IPS-NIHi7 (cell line): ENCODE measurements at regions not wholly inside any gene's neighbourhood (a gene's known extent, or its start where the extent isn't known, plus 50 kb on each side); places are given as distances from the start of the nearest gene placed in this dataset.

Source experiments
- DNase-seq: peaks from one replicate; pipeline ENCODE4 v3.0.0; 2012; ENCODE audit warnings: mixed read lengths; ENCODE audit errors: extremely low spot score

DNA sequence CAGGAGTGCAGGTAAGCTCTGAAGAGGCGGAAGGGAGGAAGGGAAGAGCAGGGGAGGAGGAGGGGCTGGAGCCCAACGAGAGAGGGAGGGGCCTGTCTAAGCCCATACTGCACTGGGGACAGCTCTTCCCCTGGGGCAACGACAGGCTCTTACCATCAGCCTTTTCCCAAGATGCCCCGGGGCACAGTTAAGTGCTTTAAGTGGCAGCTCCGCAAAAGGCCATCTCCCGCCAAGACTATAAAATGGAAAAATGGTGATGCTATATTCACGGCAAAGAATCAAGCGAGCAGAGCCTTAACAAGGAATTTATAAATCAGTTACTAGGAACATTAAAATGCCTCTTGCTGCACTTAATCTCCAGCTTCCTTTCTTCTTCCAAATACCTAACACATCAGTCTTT, 110.2 kb upstream of the NLRP1 start:
- peak; percentile 90 for DNase-seq

DNA sequence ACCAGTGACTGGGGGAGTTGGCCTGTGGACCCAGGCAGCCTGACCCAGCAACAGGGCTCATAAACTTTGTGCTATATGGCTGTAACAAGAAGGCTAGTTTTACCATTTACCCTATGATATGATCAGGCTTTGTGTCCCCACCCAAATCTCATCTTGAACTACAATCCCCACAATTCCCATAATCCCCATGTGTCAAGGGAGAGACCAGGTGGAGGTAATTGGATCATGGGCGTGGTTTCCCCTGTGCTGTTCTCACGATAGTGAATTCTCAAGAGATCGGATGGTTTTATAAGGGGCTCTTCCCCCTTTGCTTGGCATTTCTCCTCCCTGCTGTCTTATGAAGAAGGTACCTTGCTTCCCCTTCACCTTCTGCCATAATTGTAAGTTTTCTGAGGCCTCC, 111.2 kb upstream of the NLRP1 start:
- no peak for DNase-seq

DNA sequence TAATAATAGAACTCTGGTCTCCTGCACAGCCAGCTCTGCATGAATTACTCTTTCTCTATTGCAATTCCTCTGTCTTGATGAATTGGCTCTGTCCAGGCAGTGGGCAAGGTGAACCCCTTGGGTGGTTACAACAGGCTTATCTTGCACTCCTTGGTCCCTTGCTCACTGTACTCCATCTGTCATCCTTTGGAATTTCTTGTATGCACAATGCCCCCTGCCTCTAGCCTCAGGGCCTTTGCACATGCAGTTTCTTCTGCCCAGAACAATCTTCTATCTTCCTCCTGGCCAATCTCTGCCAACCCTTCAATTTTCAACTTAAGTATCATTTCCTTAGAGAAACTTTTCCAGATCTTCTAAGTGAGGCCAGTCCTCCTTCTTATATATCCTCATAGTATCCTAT, 114.7 kb upstream of the NLRP1 start:
- DNase-seq = no peak

DNA sequence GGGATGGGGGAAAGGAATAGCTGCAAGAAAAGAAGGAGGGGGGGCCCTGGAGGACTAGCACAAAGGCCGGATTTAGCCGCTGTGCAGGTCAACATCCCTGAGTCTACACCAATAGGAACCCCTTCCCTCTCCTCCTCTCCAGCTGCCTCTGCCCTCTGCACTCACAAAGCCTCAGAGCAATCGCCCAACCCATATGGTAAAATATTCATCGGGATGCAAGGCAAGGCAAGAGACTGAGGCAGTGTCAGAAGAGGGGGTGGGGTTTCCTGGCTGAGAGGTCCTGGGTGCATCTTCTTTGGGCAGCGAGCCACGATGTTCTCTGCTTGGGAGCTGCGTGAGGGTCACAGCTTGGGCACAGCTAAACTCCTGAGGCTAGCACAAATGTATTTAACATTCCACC, 115.5 kb upstream of the NLRP1 start:
- peak; percentile 52 for DNase-seq

GRCh38 chr17:5700745-5701144, 116.4 kb upstream of the NLRP1 start:
- no peak for DNase-seq

DNA sequence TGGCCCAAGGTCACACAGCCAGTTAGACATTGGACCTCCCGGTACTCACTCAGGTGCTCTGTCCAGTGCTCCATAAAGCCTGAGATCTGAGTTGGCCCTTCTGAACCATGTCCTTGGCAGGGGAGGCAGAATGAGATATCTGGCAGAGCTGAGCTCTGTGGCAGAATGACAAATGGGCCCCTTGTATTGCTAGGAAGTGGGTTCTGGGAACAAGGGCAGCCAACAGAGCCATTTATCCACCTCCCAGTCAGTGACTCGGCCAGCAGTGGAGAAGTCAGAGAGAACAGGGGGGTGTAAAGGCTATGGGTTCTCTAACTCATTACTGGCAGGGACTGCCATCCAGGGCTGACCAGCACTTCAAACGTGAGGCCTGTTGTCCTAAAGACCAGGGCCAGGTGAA, 117.1 kb upstream of the NLRP1 start:
- DNase-seq = no peak

- no peak for DNase-seq
These were observed 118.7 kb upstream of the NLRP1 start for GRCh38 chr17:5702951-5703510.

GRCh38 chr17:5703736-5704135, 119.4 kb upstream of the NLRP1 start:
- no peak for DNase-seq

DNA sequence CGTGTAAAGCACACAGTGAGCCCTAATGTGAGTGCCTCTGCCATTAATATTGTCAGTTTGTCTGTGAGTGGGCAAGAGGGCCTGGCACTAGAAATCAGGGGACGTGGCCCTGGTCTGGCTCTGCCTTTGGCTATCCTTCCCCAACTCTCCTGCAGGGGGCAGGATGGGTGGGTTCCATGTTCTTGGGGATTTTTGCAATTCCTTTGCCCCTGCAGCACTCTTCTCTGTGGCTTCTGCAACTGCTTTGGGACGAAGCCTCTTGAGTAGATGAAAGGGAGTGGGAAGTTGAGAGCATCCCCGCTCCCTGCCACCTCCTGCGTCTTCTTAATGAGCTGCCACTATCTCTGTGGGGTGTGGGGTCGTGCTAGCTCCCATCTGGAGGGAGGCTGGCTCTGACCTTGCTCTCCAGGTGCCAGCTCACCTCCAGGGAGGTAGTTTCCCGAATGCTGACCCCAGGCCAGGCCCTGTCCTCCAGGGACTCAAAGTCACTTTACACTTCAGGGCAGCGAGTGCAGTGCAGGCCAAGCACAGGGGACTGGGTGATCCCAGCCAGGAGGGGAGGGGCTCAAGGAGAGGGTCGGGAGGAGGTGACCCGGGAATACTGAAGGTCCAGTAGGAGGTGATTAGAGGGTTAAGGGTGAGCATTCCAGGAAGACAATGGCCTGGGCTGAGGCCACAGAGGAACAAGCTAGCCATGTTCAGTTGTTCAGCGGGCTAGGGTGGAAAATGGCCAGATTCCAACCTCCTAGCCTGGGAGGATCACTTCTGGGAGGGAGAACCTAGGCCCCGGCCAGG, 121.0 kb upstream of the NLRP1 start:
- peak; percentile 73 for DNase-seq

DNA sequence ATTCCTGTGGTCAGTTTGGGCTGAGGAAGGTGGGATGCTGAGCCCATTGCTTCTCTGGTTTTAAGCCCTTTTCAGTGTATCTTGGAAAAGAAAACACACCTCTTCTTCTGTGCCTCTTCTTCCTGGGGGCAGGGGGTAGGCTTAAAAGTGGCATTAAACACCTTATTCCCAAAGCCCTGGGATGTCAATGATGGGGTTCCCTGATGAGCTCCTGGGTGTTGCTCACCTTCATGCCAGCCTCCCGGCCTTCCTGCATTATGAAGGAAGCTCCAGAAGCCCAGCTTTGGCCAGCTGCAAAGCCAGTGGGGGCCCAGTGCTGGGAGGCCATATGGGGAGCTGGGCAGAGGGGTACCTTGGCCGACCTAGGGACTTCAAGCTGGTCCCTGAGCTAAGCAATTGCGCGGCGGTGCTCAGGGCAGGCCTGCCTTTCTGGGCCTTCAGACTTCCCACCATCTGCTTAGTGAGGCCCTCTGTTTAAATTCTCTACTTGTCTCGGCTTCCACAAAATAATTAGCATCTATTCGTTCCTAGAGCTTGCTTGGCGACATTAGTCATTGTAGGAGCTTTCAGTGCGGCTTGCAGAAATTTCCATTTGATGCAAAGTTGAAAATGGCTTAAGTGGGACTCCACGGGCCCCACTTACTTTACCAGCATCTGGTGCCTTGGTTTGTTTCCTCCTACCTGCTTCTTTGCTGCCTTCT, 121.7 kb upstream of the NLRP1 start:
- DNase-seq = no peak

DNA sequence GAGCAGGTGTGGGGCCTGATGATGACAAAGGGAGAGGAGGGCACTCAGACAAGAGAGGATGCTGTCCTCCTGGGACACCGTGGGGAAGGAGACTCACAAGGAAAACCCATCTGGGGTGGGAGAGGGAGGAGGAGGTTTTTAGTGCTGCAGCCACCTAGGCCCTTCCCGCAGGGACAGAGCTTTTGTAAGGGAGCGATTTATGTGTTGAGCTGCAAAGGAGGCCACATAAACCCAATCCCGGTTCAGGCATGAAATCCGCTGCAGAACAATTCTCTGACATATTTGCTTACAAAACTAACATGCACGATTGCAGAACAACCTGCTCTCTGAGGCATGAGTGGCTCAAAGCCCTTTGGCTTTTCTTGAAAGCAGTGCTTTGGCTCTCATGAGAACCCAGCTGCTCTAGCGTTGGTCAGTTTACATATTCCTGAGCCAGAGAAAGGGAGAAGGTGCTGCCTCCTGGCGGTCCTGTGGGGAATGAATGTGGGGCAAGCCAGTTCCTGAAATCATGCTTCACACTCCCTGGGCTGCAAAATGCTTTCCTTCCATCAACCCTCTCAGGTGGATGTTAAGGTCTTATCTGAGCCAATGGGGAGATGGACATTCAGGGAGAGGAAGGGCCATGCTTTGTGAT, 122.4 kb upstream of the NLRP1 start:
- peak; percentile 84 for DNase-seq

DNA sequence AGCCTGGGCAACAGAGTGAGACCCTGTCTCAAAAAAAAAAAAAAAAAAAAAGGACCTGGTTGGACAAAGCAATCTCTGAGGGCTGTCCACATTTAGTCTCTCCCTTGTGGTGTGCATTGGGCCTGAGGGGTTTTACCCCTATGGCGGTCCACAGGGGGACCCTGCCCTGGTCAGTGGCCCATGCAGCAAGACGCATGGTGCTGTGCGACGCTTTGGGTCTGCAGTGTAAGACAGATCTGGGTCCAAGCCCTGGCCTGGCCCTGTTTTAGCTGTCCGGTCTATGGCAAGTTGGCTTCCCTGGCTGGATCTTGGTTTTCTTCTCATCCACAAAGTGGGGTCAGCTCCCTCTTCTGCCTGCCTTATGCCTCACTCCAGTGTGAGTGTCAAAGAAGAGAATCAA, 123.2 kb upstream of the NLRP1 start:
- DNase-seq = no peak

DNA sequence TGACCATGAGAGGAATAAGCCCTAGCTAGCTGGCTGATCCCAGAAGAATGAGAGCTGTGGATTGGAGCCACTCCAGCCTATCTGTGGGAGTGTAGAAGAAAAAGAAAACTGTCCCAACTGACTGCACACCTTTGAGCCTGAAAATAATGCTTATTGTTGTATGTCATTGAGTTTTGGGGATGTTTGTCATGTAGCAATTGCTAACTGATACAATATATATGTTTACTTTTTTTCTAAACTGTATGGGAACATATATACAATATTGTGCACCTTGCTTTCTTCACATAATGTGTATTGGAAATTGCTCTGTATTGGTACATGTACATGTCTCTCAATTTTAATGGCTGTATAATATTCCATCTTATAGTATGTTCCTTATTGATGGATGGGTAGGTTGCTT, 124.0 kb upstream of the NLRP1 start:
- DNase-seq = no peak

GRCh38 chr17:5711344-5711743, 127.0 kb upstream of the NLRP1 start:
- DNase-seq = no peak

- DNase-seq = no peak
These were observed 130.7 kb upstream of the NLRP1 start for GRCh38 chr17:5714993-5715392.

GRCh38 chr17:5715478-5715877, 131.2 kb upstream of the NLRP1 start:
- DNase-seq = no peak

DNA sequence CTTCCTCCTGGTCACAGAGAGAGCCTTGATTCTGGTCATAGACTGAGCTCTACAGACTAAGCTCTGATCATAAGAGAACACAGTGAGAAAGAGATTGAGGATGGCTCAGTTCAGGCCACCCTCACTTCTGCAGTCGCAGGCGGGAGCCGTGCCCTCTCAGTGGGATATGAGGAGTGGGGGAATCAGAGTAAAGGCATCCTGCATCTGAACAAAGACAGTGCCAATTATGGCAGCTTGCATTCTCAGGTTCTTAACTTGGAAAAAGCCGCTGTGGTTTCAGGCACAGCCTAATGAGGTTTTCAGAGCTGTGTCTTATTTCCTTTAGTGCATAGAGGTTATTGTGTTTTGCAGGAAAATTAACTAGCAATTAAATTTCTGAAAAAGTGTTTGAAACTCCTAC, 134.4 kb upstream of the NLRP1 start:
- DNase-seq = no peak

DNA sequence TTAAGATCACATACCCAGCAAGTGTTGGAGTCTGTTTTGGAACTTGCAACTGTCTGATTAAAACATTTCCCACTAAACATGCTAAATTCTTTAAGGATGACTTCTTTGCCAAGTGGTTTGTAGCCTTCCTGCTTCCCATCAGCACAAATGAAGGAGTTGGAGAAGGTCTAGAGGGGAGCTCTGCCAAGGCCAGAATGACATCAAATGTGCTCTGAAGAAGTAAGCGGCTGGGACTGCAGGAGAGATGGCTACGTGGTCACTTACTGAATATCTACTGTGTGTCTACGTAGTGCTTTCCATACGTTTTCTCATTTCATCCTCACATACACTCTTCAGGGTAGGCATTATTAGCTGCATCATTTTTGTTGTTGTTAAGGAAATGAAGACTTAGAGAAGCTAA, 135.7 kb upstream of the NLRP1 start:
- no peak for DNase-seq

GRCh38 chr17:5730373-5730772, 146.1 kb upstream of the NLRP1 start:
- DNase-seq = no peak

DNA sequence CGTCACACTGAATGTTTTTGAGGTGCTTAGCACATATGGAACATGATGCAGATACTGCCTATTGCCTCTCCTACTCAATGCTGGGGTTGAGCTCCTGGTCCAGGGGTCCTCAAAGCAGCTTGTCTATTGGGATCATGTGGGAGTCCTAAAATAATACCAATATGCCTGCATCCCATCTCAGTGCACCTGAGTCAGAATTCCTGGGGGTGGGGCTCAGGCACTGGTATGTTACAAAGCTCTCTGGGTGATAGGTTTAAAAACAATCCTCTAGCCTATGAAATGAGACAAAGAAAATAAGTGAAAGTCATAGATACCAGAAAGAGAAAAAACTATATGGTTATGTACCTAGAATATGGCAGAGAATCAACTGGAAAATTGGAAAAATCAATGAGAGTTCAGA, 156.6 kb upstream of the NLRP1 start:
- DNase-seq = peak; percentile 7

- DNase-seq = no peak
These were observed 157.5 kb upstream of the NLRP1 start for GRCh38 chr17:5741810-5742209.

DNA sequence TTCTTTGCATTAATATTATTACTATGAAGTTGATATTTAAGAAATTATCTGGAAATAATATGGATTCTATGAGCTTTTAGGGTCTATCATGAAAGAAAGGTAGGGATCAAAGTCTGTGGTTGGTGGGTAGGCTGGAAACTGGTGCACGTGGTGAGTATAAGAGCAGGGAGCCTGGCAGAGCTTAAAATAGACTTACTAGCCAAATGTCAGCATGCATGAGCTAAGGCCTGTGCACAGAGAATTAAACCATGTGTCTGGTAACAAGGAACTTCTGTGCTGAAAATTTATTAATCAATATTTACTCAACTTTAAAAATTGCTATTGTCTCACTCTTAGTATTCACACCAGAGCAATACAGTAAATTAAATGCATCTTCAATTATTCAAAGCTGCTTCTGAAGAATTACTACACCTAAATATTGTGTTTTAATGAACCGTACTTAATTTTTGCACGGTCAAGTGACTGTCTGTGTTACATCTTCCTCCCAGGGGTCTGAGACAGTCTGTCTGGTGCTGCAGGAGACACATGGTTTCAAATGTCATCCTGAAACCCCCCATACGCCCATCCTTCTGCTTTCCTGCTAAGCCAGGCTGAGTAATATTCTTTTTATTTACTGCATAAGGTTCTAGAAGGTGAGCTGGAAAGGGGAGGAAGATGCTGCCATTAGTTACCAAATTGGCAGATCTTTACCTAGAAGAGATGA, 161.0 kb upstream of the NLRP1 start:
- peak; percentile 1 for DNase-seq
